GM23338 (cell line): ENCODE measurements at regions not wholly inside any gene's neighbourhood (a gene's known extent, or its start where the extent isn't known, plus 50 kb on each side); places are given as distances from the start of the nearest gene placed in this dataset.

Experiments used
- ATAC-seq: fragments of 200-7000 bp; cut with Tn5 transposase; 3 replicates; pipeline ENCODE4 v1.9.1; 2020
- DNase-seq: peaks from one replicate; pipeline ENCODE4 v3.0.0-alpha.2; 2015; ENCODE audit warnings: low spot score
- H2AFZ ChIP-seq: fragments of 200-600 bp; sonication (generic); 2 replicates; pipeline ENCODE4 v1.8.0; 2016; ENCODE audit warnings: antibody characterized with exemption, mild to moderate bottlenecking, moderate library complexity
- H3F3A ChIP-seq: fragments of 200-600 bp; sonication (generic); replicated peaks from 2 replicates; pipeline ENCODE4 v1.8.0; 2017; ENCODE audit warnings: antibody characterized with exemption, mixed run types, low read depth
- H3K27ac ChIP-seq: fragments of 200-600 bp; sonication (generic); 2 replicates; pipeline ENCODE4 v1.6.1; 2016; ENCODE audit warnings: low read depth
- H3K27me3 ChIP-seq: fragments of 200-600 bp; sonication (generic); 2 replicates; pipeline ENCODE4 v1.8.0; 2016; ENCODE audit warnings: mild to moderate bottlenecking, mixed run types, moderate library complexity; ENCODE audit not compliant: insufficient read depth
- H3K36me3 ChIP-seq: fragments of 200-600 bp; sonication (generic); 2 replicates; pipeline ENCODE4 v1.8.0; 2016; ENCODE audit warnings: mild to moderate bottlenecking; ENCODE audit not compliant: insufficient read depth
- H3K4me1 ChIP-seq: fragments of 200-600 bp; sonication (generic); 2 replicates; pipeline ENCODE4 v1.8.0; 2016; ENCODE audit warnings: mild to moderate bottlenecking, moderate library complexity; ENCODE audit not compliant: insufficient read depth
- H3K4me2 ChIP-seq: fragments of 200-600 bp; sonication (generic); 2 replicates; pipeline ENCODE4 v1.7.1; 2017; ENCODE audit warnings: mixed run types
- H3K4me3 ChIP-seq: fragments of 200-600 bp; sonication (generic); 2 replicates; pipeline ENCODE4 v1.6.1; 2016; ENCODE audit warnings: mixed run types
- H3K79me2 ChIP-seq: fragments of 200-600 bp; sonication (generic); replicated peaks from 2 replicates; pipeline ENCODE4 v1.8.0; 2017; ENCODE audit warnings: mild to moderate bottlenecking; ENCODE audit not compliant: insufficient read depth
- H3K9me2 ChIP-seq: fragments of 200-600 bp; sonication (generic); 2 replicates; pipeline ENCODE4 v1.8.0; 2017; ENCODE audit not compliant: insufficient read depth
- H4K20me1 ChIP-seq: fragments of 200-600 bp; sonication (generic); replicated peaks from 2 replicates; pipeline ENCODE4 v1.8.0; 2017; ENCODE audit warnings: mild to moderate bottlenecking; ENCODE audit not compliant: insufficient read depth
- H3K27ac Mint-ChIP-seq: 2 replicates; pipeline ENCODE4 v1.8.0; 2020; ENCODE audit warnings: inconsistent platforms, mild to moderate bottlenecking, moderate library complexity, mixed read lengths
- H3K27me3 Mint-ChIP-seq: 3 replicates; pipeline ENCODE4 v1.8.0; 2022; ENCODE audit warnings: low read depth, mild to moderate bottlenecking, moderate library complexity, mixed read lengths, inconsistent platforms; ENCODE audit not compliant: insufficient read depth, poor library complexity
- H3K36me3 Mint-ChIP-seq: 3 replicates; pipeline ENCODE4 v1.8.0; 2021; ENCODE audit warnings: low read depth, mild to moderate bottlenecking, inconsistent platforms, moderate library complexity, mixed read lengths
- H3K4me1 Mint-ChIP-seq: 3 replicates; pipeline ENCODE4 v1.8.0; 2020; ENCODE audit warnings: mild to moderate bottlenecking, inconsistent platforms, mixed read lengths
- H3K4me3 Mint-ChIP-seq: 3 replicates; pipeline ENCODE4 v1.8.0; 2021; ENCODE audit warnings: moderate library complexity, mild to moderate bottlenecking, inconsistent platforms, mixed read lengths
- H3K9me3 Mint-ChIP-seq: 3 replicates; pipeline ENCODE4 v1.8.0; 2020; ENCODE audit warnings: moderate library complexity, mild to moderate bottlenecking, inconsistent platforms, mixed read lengths
- CREB1 ChIP-seq: fragments of 250-450 bp; sonication (Bioruptor Pico); IDR thresholded peaks from 2 replicates; pipeline ENCODE4 v1.5.0; 2020; ENCODE audit warnings: low read depth, mild to moderate bottlenecking, moderate library complexity
- CTCF ChIP-seq, 2 experiments: fragments of 200-600 bp in 1 of 2; sonication (generic) in 1 of 2; conservative IDR thresholded peaks; 2 replicates each; pipeline versions ENCODE4 v1.5.1 to v1.6.1; 2016 to 2017; ENCODE audit warnings: antibody characterized with exemption in 2 of 2, low read depth in 2 of 2, mild to moderate bottlenecking in 2 of 2, moderate library complexity in 1 of 2
- ETS1 ChIP-seq: IDR thresholded peaks from 2 replicates; pipeline ENCODE4 v1.6.1; 2016; ENCODE audit warnings: antibody characterized with exemption
- EZH2 ChIP-seq: fragments of 200-600 bp; sonication (generic); IDR thresholded peaks from one replicate; pipeline ENCODE4 v1.8.0; 2017; ENCODE audit warnings: antibody characterized with exemption, mild to moderate bottlenecking, low read depth; ENCODE audit not compliant: unreplicated experiment
- EZH2phosphoT487 ChIP-seq: fragments of 200-600 bp; sonication (generic); IDR thresholded peaks from one replicate; pipeline ENCODE4 v1.8.1; 2018; ENCODE audit warnings: antibody characterized with exemption; ENCODE audit not compliant: unreplicated experiment
- JUNB ChIP-seq: IDR thresholded peaks from one replicate; pipeline ENCODE4 v1.6.1; 2016; ENCODE audit warnings: antibody characterized with exemption; ENCODE audit not compliant: unreplicated experiment
- NANOG ChIP-seq: IDR thresholded peaks from 2 replicates; pipeline ENCODE4 v1.6.1; 2016; ENCODE audit warnings: antibody characterized with exemption, borderline replicate concordance
- POLR2AphosphoS5 ChIP-seq: IDR thresholded peaks from 2 replicates; pipeline ENCODE4 v1.6.1; 2016; ENCODE audit warnings: antibody characterized with exemption, low read depth
- REST ChIP-seq: IDR thresholded peaks from one replicate; pipeline ENCODE4 v1.6.1; 2018; ENCODE audit warnings: antibody characterized with exemption; ENCODE audit not compliant: unreplicated experiment
- STAT1 ChIP-seq: IDR thresholded peaks from one replicate; pipeline ENCODE4 v1.6.1; 2016; ENCODE audit warnings: antibody characterized with exemption; ENCODE audit not compliant: unreplicated experiment
- ZNF114 ChIP-seq: fragments of 250-450 bp; sonication (Bioruptor Pico); IDR thresholded peaks from 2 replicates; pipeline ENCODE4 v1.5.0; 2020; ENCODE audit warnings: mild to moderate bottlenecking, moderate library complexity
- ZNF331 ChIP-seq: fragments of 250-450 bp; sonication (Bioruptor Pico); IDR thresholded peaks from 2 replicates; pipeline ENCODE4 v1.5.0; 2020; ENCODE audit warnings: low read depth, mild to moderate bottlenecking, moderate library complexity
- TF ChIP-seq, protein P1 (sequence below): fragments of 250-450 bp; sonication (Bioruptor Pico); IDR thresholded peaks from 2 replicates; pipeline ENCODE4 v1.5.0; 2020; ENCODE audit warnings: mild to moderate bottlenecking, moderate library complexity

DNA sequence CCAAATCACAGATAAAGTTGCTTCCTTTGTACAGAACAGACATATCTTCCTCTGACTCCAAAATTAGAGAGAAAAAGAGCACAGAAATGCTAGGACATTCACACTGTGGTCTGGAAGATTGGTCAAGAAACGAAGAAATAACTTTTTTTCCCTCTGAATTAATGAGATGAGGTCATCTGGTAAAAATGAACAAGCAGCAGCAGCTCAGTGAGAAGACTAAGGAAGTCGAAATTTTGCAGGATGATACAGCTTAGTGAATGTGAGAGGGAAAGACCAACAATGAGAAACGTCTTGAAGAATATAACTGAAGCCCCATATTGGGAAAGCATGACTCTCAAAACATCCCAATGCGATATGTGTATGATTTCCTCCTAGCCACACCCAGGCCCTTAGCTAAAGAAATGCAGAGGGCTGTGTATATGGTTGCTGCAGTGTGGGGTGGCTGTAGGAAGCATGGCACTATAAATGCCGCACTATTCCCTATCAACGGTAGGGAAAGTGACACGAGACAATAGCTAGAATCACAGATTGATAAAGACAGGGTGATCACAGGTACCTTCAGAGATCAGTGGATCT is 208.6 kb downstream of the VEGFC start:
- H3K79me2 ChIP-seq, result no peaks in the 10 kb centered on the region
- Mint-ChIP-seq H3K27me3 (no peaks in the 10 kb centered on the region), H3K36me3 (no peaks in the 10 kb centered on the region), H3K9me3 (no peaks in the 10 kb centered on the region), H3K4me1 (no peaks in the 10 kb centered on the region), H3K27ac (no peak overlapping the region), H3K4me3 (no peak overlapping the region)
- no peaks in the 10 kb centered on the region for H3K36me3 ChIP-seq
- H3K27ac ChIP-seq, result no peak overlapping the region
- no peaks in the 10 kb centered on the region for H3K9me2 ChIP-seq
- H3K4me1 ChIP-seq, result no peaks in the 10 kb centered on the region
- ATAC-seq, result no peak
- no peaks in the 10 kb centered on the region for H3F3A ChIP-seq
- no peak for DNase-seq
- H4K20me1 ChIP-seq, result no peaks in the 10 kb centered on the region
- no peak overlapping the region for H2AFZ ChIP-seq
- TF ChIP-seq ETS1 (no peak), POLR2AphosphoS5 (no peak), STAT1 (no peak), CREB1 (CRISPR knock-in tag) (no peak), NANOG (no peak), EZH2 (no peak), REST (no peak), EZH2phosphoT487 (no peak), ZNF331 (CRISPR knock-in tag) (no peak), ZNF114 (CRISPR knock-in tag) (no peak), CTCF (conservative IDR thresholded peaks at IDR 0.05; ENCODE audit: low read depth in 2 of 2) (no peak), JUNB (no peak)
- TF ChIP-seq, protein P1, sequence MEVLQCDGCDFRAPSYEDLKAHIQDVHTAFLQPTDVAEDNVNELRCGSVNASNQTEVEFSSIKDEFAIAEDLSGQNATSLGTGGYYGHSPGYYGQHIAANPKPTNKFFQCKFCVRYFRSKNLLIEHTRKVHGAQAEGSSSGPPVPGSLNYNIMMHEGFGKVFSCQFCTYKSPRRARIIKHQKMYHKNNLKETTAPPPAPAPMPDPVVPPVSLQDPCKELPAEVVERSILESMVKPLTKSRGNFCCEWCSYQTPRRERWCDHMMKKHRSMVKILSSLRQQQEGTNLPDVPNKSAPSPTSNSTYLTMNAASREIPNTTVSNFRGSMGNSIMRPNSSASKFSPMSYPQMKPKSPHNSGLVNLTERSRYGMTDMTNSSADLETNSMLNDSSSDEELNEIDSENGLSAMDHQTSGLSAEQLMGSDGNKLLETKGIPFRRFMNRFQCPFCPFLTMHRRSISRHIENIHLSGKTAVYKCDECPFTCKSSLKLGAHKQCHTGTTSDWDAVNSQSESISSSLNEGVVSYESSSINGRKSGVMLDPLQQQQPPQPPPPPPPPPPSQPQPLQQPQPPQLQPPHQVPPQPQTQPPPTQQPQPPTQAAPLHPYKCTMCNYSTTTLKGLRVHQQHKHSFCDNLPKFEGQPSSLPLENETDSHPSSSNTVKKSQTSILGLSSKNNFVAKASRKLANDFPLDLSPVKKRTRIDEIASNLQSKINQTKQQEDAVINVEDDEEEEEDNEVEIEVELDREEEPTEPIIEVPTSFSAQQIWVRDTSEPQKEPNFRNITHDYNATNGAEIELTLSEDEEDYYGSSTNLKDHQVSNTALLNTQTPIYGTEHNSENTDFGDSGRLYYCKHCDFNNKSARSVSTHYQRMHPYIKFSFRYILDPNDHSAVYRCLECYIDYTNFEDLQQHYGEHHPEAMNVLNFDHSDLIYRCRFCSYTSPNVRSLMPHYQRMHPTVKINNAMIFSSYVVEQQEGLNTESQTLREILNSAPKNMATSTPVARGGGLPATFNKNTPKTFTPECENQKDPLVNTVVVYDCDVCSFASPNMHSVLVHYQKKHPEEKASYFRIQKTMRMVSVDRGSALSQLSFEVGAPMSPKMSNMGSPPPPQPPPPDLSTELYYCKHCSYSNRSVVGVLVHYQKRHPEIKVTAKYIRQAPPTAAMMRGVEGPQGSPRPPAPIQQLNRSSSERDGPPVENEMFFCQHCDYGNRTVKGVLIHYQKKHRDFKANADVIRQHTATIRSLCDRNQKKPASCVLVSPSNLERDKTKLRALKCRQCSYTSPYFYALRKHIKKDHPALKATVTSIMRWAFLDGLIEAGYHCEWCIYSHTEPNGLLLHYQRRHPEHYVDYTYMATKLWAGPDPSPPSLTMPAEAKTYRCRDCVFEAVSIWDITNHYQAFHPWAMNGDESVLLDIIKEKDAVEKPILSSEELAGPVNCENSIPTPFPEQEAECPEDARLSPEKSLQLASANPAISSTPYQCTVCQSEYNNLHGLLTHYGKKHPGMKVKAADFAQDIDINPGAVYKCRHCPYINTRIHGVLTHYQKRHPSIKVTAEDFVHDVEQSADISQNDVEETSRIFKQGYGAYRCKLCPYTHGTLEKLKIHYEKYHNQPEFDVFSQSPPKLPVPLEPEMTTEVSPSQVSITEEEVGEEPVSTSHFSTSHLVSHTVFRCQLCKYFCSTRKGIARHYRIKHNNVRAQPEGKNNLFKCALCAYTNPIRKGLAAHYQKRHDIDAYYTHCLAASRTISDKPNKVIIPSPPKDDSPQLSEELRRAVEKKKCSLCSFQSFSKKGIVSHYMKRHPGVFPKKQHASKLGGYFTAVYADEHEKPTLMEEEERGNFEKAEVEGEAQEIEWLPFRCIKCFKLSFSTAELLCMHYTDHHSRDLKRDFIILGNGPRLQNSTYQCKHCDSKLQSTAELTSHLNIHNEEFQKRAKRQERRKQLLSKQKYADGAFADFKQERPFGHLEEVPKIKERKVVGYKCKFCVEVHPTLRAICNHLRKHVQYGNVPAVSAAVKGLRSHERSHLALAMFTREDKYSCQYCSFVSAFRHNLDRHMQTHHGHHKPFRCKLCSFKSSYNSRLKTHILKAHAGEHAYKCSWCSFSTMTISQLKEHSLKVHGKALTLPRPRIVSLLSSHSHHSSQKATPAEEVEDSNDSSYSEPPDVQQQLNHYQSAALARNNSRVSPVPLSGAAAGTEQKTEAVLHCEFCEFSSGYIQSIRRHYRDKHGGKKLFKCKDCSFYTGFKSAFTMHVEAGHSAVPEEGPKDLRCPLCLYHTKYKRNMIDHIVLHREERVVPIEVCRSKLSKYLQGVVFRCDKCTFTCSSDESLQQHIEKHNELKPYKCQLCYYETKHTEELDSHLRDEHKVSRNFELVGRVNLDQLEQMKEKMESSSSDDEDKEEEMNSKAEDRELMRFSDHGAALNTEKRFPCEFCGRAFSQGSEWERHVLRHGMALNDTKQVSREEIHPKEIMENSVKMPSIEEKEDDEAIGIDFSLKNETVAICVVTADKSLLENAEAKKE (CRISPR knock-in tag), result no peak
- H3K4me2 ChIP-seq, result no peak overlapping the region
- no peak overlapping the region for H3K4me3 ChIP-seq
- no peaks in the 10 kb centered on the region for H3K27me3 ChIP-seq
